Suppressor macrophage treated with lipopolysaccharide for 1 hour (primary cell): ENCODE measurements at regions not wholly inside any gene's neighbourhood (a gene's known extent, or its start where the extent isn't known, plus 50 kb on each side); places are given as distances from the start of the nearest gene placed in this dataset.
"Not testable (repeated sequence)": the region's sequence is repeated elsewhere in the genome, so short reads cannot be mapped to it uniquely, and the experiment has no call there.

Experiments
- DNase-seq, 3 donors: peaks; one replicate each; pipeline ENCODE4 v3.0.0-alpha.2; 2020 to 2022

DNA sequence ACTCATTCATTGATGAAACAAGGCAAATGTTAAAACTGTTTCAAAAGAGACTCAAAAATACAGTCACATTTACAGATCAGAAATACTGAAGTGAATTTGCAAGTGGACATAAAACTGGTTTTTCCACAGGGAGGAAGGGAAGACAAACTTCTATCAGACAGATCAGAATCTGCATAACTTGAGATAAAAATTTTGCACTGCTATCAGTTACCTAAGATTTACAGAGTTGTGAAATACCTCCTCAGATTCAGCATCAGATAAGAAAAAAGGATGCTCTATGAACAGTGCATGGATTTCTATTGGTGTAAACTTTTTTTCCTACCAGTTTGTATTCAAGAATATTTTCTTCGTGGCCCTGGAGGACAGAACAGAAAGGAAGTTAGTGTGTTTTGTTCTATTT is 575.4 kb downstream of the RWDD3 start:
- DNase-seq = no peak

DNA sequence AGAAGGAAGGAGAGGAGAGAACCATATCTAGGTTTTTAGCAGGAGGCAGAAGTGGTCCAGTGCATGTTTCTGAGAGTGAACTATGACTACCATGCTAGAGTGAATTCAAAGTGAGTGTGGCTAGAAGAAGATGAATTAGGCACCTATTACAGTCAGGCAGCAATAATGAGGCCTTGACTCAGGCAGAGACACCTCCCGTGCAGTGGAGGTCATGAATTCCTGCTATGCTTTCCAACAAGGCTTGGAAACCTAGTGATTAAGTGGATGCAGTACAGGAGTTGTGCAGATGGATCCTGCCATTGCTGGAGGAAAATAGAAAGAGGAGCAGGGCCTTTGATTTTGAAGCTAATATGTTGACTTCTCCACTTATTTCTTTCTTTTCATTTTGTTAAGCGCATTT is 581.5 kb downstream of the RWDD3 start:
- DNase-seq = no peak

DNA sequence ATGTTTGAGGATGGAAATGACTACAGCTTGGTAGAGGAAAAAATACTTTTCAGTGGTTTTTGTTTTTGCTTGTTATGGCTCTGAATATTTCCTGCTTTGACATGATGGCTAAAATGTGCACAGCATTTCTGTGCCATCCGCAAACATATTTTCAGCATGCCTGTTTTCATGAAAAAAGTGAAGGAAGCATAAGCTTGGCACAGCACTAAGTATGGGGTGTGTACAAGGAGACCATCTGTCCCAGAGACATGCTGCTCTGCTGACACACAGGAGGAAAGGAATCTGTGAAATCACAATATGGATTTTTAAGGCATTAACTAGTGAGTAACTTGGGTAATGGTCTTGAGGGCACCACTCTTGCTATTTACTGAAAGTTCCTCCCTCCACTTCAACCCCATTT is 595.5 kb downstream of the RWDD3 start:
- no peak for DNase-seq

GRCh38 chr1:95832370-95832769 is 598.4 kb downstream of the RWDD3 start:
- no peak for DNase-seq

GRCh38 chr1:95849439-95849838 is 615.4 kb downstream of the RWDD3 start:
- no peak for DNase-seq

GRCh38 chr1:95850165-95850649 is 616.2 kb downstream of the RWDD3 start:
- DNase-seq = no peak

DNA sequence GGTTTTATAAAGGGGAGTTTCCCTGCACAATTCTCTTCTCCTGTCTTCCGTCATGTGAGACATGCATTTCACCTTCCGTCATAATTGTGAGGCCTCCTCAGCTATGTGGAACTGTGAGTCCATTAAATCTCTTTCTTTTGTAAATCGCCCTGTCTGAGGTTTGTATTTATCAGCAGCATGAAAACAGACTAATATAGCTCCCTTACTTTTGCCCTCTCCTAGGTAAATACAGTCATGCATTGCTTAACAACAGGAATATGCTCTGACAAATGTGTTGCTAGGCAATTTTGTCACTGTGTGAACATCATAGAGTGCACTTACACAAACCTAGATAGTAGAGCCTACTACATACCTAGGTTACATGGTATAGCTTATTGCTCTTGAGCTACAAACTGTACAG is 616.8 kb downstream of the RWDD3 start:
- DNase-seq = no peak

DNA sequence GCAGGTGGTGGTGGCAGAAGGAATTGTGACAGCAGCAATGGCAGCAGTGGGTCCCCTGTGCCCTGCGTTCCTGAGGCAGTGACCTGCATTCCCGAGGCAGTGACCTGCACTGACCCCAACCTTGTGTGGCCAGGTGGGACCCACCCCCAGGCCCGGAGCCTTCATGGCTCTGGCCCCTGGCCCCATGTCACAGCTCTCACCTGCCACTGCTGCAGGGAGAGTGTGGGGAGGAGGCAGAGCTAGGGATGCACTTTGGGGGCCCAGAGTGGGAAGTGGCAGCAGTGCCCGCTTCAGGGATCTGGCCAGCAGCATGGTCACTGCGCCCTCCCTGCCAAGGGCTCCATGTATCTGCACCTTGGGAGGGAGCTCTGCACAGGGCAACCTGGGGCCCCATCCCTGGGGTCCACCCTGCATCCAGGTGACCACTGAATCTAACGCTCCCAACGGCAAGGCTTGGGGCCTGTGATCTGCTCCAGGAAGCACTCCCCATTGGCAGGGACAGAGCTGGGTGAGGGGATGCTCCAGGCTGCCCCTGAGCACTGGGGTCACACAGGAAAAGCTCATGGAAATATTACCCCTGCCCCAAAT is 618.6 kb downstream of the RWDD3 start:
- no peak for DNase-seq

GRCh38 chr1:95854457-95854856 is 620.4 kb downstream of the RWDD3 start:
- no peak for DNase-seq

DNA sequence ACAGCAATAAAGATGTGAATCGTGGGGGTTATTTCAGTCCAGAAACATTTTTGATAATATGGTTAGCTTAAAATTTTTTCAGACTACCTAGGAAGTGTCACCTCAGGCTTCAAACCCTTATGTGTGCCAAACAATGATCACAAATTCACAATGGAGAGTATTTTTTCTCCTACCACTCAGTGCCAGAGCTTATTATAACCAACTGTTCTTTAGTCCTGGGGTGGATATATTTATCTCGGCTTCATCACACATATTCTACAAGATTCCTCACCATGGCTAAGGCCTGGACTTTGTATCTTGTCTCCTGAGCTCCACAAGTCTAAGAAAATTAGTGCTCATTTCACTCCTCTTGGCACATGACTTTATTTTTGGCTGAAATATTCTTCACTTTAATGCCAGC is 629.1 kb downstream of the RWDD3 start:
- no peak for DNase-seq

GRCh38 chr1:95865769-95866168 is 631.8 kb downstream of the RWDD3 start:
- no peak for DNase-seq

- DNase-seq = no peak
Observed at GRCh38 chr1:95876276-95876675, 642.3 kb downstream of the RWDD3 start.

- DNase-seq = no peak
Observed at GRCh38 chr1:95879498-95880050, 645.6 kb downstream of the RWDD3 start.

GRCh38 chr1:95888941-95889390 is 655.0 kb downstream of the RWDD3 start:
- DNase-seq = no peak

GRCh38 chr1:95889400-95889799 is 655.4 kb downstream of the RWDD3 start:
- no peak for DNase-seq

- no peak for DNase-seq
Observed at GRCh38 chr1:95893921-95894320, 659.9 kb downstream of the RWDD3 start.

GRCh38 chr1:95903060-95903459 is 669.0 kb downstream of the RWDD3 start:
- DNase-seq = no peak

- DNase-seq = no peak
Observed at GRCh38 chr1:95905818-95906395, 671.9 kb downstream of the RWDD3 start.

DNA sequence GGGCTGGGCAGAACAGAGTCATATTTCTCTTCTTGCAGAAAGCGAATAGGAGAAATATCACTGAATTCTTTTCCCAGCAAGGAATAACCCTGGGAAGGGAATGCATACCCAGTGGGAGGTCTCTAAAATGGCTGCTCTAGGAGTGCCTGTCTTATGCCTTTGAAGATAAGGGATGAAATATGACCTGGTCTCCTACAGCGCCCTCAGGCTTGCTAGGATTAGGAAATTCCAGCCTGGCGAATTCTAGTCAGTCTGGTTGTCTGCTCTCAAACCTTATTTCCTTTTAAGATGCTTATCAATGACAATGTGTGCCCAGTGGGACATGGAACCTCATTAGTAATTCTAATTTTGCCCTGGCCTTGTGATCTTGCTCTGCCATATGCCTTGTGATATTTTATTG is 677.7 kb downstream of the RWDD3 start:
- DNase-seq = not testable (repeated sequence)

DNA sequence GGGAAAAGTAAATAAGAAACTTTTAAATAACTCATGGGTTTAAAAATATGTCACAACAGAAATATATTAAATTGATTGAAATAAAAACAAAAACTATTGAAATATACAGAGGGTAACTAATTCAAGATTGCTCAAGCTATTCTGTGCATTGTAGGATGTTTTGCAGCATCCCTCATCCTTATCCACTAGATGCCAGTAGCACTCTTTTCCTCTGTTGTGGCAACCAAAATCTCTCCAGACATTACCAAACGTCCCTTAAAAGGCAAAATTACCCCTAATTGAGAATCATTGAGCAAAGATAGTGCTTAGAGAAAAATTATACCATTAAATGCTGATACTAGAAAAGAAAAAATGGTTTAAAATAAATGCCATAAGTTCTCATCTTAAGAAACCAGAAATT is 682.6 kb downstream of the RWDD3 start:
- DNase-seq = no peak

- DNase-seq = no peak
Observed at GRCh38 chr1:95924684-95925083, 690.7 kb downstream of the RWDD3 start.

DNA sequence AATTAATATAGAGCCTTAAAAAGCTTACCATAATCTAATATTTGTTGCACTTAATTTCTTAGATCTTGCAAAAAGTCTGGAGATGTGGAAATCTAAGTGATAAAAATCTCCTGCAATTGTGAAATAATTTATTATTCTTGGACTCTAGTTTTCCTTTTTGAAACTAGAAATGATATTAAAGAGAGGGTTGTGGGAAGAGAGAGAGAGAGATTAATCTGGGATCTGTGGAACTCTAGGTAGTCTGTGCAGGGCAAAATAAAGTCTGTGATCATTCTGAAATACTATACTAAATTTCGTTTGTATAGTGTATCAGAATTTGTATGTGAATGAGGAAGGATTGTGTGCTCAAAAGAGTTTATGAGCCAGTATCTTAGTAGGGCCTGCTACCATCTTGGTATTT is 692.3 kb downstream of the RWDD3 start:
- no peak for DNase-seq

DNA sequence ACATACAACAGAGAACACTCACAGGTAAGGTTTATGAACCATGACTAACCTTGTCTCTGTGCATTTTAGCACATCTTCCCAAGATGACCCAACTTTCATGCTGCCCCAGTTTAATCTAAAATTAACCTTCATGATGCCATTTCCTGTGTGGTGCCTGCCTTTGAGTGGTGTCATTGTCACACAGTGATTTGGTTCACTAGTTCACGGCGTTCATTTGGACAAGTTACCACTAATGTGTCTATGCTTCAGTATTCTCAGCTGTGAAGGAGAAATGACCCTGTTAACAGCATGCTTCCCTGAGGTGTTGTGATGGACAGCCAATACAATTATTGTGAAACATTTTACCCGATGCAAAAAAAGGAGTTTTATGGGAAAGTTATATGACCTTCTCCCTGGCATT is 693.1 kb downstream of the RWDD3 start:
- no peak for DNase-seq

DNA sequence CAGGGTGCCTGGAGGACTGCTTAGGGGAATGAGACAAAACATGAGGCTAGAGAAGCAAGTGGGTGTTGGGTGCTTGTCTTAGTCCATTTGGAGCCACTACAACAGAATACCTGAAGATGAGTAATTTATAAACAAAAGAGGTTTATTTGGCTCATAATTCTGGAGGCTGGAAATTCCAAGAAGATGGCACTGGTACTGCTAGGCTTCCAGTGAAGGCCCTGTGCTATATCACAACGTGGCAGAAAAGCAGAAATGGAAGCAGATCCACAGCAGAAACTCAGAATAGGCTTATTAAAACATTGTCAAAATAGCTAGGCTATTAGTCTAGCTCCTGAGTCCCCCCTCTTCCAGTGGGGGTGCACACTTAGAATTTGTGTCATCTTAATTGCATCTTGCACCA is 701.7 kb downstream of the RWDD3 start:
- no peak for DNase-seq
